SIG-M5 (cell line): ENCODE measurements at regions not wholly inside any gene's neighbourhood (a gene's known extent, or its start where the extent isn't known, plus 50 kb on each side); places are given as distances from the start of the nearest gene placed in this dataset.

Source experiments
- DNase-seq: peaks from one replicate; lab custom pipeline; 2025; lab: John Stamatoyannopoulos, UW

DNA sequence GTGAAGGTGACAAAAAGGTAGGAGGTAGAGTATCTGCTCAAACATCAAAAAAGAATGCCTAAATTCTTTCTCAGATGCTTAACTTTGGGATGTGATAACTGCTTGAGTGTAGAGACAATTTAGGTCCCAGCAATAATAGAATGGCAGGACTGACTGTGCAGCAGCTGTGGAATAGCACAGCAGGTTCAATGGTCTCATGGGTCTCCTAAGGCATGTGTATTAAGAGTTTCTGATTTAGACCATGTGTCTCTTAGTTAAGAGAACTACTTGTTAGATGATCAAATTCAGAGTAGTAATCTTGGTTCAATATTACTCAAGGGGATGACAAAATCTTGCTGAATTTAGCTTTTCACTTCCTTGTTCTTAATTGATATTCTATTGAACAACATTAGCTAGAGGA, 72.0 kb downstream of the ALX1 start:
- no peak for DNase-seq

DNA sequence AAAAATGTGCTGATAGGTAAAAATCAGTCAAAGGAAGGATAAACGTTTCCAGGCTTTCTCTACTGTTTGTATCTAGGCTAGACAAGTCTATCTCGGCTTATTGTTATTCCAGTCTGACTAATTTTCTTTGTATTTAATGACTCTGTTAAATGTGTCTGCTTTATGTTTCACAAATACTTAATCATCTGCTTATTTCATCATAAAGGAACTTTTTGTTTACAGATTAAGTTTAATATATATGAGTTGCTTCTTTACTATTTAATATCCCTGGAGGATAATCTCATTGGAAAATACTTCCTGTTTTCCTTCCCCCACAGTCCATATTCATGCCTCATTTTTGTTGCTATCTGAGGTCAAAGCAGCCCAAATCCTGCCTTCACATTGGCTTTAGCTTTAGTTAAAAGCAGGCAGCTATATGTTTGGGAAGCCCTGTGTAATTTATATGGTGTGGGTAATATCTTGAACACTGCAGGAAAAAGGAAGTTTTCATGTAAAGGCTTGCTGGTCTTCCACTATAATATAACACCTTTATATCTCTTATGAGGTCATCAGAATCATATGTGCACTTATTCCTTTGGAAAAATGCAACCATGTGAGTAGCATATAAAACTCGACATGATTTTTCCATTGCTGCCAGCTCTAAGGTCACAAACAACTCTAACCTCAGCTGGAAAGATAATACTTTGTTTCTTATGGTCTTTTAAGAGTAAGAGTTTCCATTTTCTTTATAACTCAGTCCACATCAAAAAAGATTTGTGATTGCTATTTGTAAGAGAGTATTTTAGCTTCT, 76.8 kb downstream of the ALX1 start:
- DNase-seq, result no peak

DNA sequence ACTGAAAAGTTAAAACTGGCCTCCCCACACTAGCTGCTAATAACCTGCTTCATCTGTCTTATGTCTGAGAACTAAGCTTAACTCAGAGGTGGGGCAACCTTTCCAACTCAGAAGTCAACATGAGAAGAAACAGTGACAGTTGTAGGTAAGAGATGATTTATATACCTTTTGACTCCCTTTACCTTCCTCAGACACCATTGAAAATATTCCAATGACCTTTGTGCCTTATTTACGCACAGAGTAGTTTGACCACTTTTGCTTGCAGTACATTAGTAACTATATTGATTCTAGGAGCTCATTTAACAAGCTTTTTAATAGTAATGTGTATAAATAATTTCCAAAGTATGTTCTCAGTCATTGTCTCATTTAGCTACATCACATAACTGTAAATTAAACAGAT, 77.6 kb downstream of the ALX1 start:
- DNase-seq, result no peak

DNA sequence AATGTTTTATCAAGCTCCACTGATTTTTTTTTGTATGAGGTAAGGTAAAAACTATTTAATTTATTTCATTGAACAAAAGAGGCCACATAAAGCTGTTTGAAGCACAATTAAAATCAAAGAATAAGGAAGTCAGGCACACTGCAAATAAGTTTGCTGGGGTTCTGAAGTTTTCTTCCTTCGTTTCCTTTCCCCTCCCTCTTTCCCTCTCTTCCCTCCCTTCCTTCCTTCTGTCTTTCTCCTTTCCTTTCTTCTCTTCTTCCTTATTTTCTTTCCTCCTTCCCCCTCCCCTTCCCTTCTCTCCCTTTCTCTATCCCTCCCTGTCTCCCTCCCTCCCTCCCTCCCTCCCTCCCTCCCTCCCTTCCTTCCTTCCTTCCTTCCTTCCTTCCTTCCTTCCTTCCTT, 78.7 kb downstream of the ALX1 start:
- no peak for DNase-seq

DNA sequence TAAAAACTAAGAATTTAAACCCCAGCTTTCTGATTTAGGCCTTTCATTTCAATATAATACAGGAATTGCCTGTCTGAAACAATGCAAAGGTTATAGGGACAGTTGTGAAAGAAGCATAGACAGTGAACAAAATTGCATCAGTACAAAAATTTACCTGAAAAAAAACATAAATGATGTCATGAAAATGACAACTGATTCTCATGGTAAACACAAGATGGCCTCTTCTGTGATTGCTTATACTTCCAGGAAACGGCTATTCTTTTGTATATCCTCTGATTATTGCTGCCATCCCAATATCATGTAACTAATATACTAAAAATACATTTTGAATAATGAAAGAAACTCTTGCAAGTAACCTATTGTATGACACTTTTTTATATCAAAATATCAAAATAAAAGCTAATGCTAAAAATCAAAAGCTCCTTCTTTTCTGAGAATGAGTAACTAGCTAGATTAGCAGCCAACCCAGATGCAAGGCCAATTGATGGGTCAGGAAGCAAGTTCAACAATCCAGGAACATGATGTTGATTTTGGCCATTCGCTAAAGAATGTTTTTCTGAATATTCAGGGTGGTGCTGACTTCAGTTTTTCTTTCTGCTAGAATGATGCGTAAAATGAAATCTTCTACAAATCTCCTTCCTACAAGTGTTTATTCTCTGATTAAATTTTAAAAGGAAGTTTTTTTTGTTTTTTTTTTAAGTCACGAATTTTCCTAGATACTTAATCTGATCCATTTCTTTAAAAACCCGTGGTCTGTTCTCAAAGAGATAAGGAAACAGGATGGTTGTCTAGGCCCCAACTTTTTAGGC, 83.6 kb downstream of the ALX1 start:
- no peak for DNase-seq

DNA sequence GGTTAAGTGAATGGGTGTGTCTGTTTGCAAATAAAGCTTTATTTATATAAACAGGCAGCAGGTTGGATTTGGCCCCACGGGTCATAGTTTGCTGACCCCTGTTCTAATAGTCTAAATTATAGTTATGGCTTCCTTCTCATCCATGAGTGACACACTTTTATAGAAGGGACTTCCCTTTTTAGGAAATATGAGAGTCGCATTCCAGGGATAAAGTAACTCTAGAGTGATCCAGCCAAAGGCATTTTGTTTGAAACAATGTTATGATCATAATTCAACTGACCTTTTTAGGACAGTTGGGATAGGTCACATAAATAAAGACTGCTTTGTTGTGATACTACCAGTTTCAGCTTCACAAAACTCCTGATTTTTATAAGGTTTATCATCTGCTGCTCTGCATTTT, 87.9 kb downstream of the ALX1 start:
- no peak for DNase-seq

DNA sequence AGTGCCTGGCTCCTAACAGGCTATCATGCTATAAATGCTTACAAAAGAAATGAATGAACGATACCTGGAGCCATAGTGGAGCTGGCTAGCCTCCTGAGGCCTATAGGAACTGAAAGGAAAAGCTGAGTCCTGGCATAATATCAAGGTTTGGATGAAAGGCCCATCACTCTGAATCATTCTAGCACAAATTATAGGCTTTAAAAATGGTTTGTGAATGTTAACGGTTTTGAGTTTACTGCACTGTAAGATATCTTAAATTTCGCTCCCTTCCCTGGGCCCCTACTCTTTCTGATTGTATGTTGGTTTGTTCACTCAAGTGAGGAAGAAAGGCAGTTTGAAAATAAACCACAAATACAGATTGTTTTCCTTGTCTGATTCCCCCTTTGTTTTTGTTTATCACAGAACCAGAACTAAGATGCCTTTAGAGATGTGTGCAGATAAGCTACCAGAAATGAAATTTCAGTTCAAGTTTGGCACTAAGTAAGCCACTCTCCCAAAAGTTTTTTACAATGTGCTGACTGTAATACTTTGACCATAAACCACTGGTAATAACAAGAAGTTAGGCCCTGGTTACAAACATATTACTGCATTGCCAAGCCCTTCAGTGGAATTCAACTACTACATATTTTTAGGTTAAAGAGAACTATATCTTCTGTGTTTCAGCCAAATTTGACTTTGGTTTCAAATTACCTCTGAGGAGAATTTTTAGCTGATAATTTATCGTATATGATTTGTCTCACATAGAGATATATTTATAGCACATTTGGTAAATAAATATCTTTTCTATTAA, 89.5 kb downstream of the ALX1 start:
- no peak for DNase-seq

DNA sequence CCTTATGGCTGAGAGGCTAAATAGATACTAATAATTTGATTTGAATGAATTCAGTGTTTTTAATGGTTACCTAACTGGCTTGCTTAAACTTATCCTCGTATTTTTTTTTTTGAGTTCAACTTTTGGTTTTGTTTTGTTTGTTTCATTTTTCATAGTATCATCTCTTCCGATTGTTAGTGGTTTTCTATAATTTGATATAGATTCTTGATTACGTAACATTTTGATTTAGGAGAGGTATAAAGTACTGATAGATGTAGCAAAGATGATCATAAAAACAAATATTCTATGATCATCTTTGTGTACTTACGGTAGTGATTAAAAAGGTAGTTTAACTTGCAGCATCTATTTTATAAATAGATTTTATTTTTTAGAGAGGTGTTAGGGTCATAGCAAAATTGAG, 93.0 kb downstream of the ALX1 start:
- no peak for DNase-seq

DNA sequence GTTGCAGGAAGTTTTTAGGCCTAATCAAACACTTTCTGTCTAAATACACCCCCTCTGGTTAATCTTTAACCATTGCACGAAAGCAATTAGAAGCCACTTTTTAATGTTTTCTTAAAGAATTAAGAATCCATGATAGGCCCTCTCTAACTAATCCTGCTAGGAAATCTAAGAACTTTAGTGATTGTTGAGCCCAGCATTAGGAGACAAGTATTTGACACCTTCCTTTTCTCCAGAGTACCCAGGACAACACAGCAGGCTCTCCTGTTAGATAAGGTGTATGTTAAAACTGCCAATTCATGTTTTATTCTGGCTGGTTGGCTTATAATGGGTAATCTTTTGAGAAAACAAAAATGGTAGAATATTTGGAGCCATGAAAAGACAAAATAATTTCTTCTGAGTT, 95.0 kb downstream of the ALX1 start:
- no peak for DNase-seq

DNA sequence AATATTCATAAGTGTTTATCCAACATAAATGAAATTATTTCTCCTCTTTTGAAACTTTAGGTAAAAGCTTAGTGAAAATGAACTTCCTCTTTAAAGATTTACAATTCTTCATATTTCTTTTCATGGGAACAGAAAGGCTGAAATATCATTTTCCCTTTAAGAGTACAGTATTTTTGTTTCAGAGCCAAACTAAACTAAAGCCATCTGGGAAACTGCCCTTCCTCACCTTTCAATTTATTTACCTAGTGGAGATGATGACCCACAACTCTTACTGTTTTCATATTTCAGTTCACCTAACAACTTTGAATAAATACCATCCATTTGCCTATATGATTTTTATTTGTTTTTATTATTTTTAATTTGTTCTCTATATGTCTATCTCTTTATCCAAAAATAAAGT, 105.4 kb downstream of the ALX1 start:
- DNase-seq, result no peak

DNA sequence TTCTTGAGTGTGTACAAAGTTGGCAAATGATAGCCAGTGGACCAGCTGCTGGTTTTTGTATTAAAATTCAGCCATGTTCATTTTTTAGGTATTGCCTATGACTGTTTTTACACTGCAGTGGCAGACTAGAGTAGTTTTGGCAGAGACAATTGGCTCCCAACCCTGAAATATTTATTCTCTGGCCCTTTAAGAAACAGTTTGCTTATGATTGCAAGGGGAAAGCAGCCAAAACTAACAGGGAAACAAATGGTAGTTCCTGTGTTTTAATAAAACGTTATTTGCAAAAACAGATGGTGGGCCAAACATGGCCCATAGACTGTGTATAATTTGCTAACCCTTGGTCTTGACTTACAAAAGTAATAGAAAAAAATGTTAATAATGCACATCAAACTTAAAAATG, 110.2 kb downstream of the ALX1 start:
- no peak for DNase-seq

DNA sequence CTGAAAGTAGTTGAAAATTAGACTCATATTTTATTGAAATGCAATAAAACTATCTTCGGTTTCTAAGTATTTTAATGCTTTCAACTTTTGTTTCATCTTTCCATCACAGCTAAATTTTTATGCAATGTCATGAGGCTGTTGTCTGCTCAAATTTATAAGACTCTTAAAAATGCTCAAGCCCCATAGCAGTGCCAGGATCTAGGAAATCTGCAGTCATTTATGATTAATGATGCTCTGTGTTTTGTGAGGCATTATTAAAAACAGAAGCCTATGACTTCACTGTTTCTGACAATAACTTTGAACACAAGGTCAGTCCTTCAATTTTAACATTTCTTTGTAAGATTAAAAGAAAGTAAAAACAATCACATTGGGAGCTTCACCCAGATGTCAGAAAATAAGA, 112.5 kb downstream of the ALX1 start:
- DNase-seq, result no peak

DNA sequence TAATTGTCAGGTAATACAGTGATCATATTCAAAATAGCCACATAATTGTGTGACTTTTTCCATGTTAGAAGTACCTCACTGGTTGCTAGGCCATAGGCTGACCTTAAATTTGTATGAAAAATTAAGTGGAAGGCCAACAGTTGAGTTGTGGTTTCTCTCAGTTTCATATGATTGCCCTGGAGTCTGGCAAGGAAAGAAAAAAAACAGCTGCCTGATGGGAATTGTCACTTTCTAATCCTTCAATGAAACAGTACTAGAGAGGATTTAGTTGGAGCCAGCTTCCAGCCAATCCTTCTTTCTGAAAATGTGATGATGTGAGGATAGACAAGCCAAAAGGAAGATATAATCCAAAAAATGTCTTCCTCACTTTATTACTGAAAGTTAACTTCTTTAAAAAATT, 113.6 kb downstream of the ALX1 start:
- no peak for DNase-seq

DNA sequence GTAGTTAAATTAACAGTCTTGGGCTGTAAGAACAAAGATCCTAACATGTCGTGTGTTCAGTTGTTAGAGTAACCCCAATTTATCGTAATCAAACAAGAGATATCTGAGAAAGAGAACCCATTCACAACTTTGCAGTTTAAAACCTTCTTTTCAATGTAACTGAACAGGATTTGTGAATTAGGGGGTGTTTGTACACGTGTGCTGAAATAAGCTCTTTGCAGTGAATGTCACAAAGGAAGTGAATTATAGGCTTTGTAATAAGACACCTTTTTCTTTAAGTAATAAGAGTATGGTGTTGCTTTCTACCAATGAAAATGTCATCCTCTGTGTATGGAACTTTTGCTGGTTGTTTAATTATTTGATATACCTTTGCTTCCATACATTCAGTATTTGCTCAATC, 114.0 kb downstream of the ALX1 start:
- DNase-seq, result no peak

DNA sequence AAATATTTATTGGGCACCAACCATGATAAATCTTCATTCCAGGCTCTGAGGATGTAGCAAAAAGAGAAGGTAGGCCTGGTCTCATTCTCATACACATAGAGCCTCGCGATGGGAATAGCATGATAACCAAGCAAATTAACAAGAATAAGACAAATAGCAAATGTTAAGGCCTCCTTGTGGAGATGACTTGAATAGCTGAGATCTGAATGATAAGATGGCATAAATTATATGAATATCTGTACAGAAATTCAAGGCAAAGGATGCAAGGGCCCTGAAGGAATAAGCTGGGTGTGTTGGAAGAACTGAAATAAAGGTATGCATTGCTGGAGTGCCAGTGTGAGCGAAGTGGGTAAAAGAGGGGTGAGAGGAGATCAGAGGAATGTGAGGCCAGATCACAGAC, 114.8 kb downstream of the ALX1 start:
- no peak for DNase-seq

DNA sequence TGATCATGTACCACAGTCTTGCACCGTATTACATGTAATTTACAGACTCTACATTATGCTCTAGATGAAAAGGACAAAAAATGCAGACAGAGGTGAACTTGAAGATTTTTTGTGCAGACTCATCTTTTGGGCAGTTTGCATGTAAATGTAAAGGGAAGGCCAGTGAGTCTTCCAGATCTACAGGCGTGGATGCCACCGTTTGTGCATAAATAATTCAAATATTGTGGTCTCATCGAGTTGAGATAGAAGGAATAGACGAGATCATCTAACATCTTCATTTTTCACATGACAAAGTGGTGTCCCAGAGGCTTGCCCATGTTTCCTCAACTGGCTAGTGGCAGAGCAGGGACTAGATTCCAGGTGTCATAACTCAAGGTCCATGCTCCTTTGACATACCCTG, 125.2 kb downstream of the ALX1 start:
- DNase-seq, result no peak

DNA sequence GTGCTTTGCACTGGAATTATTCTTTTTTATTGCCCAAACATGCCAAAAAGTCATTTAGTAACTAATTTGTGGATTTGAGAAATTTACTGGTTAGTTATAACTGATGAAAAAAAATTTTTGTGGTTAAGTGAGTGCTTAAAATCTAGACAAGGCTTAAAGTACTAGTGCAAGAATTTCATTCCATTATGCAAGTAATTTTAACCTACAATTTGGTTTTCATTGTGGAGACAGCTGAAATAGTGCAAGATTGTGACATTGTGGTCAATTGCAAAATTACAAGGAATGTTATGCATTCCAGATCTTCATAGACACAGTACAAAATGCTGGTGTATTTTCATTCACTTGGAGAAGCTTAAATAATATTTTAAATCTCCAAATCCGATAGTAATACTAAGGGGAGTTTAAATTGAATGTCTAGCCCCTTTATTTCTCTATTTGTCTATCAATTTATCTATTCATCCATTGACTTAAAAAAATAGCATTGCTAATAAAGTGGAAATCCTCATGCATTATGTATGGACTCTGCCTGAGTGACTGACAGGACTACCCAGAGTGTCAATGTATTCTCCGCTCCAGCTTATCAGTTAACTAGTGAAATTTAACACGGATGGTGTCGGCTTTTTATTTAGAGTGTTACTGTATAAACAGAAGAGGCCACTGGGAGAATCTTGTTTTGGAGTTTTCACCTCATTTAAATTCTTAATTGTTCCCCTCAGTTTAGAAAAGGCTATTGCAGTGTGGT, 125.9 kb downstream of the ALX1 start:
- DNase-seq, result no peak

DNA sequence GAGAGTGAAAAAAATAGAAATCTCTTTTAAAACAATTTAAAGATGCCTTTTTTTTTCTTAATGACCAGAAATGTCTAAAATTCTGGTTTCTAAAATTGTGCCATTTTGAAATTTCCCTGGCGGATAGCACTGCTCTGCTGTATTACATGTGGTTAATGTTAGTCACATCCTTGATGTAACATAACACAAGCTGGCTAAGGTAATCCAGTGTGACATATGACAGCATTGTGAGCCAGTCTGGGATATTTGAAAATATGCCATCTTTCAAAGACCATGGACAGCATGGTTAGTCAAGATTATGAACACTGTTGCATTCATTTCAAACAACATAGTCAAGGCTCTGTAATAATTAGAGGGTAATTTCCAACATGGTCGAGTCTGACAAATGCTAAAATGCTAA, 133.2 kb downstream of the ALX1 start:
- no peak for DNase-seq

DNA sequence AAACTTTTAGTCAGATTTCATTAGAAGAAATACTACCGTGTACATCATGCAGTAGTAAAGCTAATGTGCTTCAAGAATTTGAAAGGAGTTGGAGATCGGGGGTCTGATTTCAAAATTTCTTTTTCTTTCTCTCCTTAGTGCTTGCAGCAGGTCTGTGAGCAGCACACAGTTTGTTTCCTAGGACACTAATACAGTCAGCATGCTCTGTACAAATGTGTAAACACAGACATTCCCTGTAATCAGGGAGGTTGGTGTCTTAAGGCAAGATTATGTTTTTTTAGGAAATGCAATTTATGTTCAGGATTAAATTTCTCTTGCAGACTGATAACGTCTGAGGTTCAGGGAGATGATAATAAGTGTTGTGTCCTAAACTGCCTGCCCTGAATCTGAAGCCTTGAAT, 142.7 kb downstream of the ALX1 start:
- DNase-seq, result no peak

DNA sequence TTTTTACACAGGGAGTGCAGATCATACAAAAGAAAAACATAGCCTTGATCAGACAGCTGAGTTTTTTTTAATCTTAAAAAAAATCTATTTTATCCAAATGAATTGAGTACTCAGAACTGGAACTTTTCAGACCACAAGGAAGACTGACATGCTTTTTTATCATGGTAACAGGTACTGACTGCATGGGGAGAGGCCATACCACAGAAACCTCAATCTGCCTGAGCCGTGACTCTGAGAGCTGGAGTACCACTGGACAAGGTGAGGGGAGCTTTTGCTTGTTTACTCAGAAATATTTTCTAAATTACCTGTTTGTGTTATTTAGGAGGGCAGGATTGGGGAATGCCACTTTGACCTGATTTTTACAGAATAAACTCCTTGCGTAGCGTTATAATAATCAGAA, 143.9 kb downstream of the ALX1 start:
- no peak for DNase-seq

DNA sequence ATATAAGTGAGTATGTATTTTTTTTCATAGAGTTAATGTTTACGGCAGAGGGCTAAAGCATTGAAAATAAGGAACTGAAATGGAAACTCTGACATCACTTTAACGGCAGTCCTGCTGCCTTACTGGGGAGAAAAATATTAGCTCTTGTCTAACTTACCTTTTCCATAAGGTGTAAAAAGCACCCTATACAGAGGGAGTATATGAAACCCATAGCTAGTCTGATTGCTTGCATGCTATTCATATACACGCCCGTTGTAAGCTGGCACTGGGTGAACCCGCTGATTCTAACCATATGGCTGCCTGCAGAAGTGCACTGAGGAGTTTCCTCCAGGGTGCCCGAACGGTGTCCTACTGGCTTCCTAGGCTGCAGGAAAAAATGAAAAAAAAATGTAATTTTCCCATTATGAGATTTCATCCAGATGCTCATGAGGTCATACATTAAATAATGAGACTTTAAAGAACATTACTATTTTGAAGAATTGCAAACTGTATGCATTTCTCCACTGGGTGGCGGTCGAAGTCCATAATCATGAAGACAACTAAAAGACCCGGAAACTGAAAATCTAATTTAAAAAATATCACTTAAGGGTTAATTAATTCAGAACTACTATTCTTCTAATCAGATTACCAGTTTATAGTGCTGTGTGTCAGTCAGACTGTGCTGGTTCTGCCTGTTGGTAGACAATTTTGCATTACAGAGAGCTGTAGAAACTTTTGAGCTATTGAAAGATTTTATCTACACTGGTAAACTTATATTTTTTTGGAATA, 144.7 kb downstream of the ALX1 start:
- DNase-seq, result peak; percentile 16

DNA sequence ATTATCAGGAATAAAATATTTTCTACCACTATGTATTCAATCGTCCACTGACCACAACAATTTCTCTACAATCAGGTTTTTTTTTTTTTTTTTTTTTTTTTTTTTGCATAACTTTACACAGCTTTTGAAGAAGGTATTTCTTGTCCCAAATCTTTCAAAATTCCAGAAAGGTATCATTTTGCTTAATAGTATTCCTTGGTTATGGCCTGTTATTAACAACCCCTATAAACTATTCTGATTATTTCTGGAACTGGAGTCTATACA, 145.3 kb downstream of the ALX1 start:
- no peak for DNase-seq
